ENCODE measurements at regions not wholly inside any gene's neighbourhood (a gene's known extent, or its start where the extent isn't known, plus 50 kb on each side); places are given as distances from the start of the nearest gene placed in this dataset.

DNA sequence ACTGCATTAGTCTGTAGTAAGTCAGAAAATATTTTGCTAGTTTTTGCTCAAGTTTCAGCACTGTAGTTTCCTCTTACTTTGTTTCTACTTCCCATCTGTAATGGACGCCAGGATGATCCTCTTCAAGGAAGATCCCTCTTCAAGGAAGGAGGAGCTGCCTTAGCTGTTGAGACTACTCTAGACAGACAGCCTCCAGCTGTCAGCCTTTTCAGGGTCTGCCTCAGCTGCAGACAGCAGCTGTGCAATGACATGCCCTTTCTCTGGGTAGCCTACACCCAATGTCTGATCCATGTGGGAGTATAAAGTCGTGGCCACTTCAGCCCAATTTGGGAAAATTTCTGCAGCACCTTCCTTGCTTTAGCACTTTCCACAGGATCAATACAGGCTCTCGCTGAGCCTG is 281.0 kb upstream of the MAOA start:
- TF ChIP-seq, protein P1, sequence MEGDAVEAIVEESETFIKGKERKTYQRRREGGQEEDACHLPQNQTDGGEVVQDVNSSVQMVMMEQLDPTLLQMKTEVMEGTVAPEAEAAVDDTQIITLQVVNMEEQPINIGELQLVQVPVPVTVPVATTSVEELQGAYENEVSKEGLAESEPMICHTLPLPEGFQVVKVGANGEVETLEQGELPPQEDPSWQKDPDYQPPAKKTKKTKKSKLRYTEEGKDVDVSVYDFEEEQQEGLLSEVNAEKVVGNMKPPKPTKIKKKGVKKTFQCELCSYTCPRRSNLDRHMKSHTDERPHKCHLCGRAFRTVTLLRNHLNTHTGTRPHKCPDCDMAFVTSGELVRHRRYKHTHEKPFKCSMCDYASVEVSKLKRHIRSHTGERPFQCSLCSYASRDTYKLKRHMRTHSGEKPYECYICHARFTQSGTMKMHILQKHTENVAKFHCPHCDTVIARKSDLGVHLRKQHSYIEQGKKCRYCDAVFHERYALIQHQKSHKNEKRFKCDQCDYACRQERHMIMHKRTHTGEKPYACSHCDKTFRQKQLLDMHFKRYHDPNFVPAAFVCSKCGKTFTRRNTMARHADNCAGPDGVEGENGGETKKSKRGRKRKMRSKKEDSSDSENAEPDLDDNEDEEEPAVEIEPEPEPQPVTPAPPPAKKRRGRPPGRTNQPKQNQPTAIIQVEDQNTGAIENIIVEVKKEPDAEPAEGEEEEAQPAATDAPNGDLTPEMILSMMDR (conservative IDR thresholded peaks at IDR 0.05; ENCODE audit: low read length), result no peak
- no peak for TF ChIP-seq EZH2phosphoT487 (IDR thresholded peaks at IDR 0.05; ENCODE audit: borderline replicate concordance, low read depth, low read length)
